Ramos (cell line): ENCODE measurements at regions not wholly inside any gene's neighbourhood (a gene's known extent, or its start where the extent isn't known, plus 50 kb on each side); places are given as distances from the start of the nearest gene placed in this dataset.

ENCODE experiments used
- in situ Hi-C: fragments of 300-500 bp; cut with MboI; formaldehyde crosslinking; loops from one replicate; pipeline ENCODE4 v1.14.3; 2022; ENCODE audit warnings: low sequenced_read_pairs; ENCODE audit not compliant: unreplicated experiment

GRCh38 chr3:43923104-43923882 lies 232.6 kb downstream of the ABHD5 start:
- in situ Hi-C loops, result no loop called here

GRCh38 chr3:43926055-43926454 lies 235.3 kb downstream of the ABHD5 start:
- in situ Hi-C loops, result no loop called here

- in situ Hi-C loops, result no loop called here
Observed at GRCh38 chr3:43932921-43933320, 242.2 kb downstream of the ABHD5 start.

- in situ Hi-C loops, result no loop called here
Observed at GRCh38 chr3:43948013-43948412, 257.3 kb downstream of the ABHD5 start.

- in situ Hi-C loops, result no loop called here
Observed at GRCh38 chr3:43949594-43949993, 258.9 kb downstream of the ABHD5 start.

GRCh38 chr3:43950775-43951174 lies 260.0 kb downstream of the ABHD5 start:
- in situ Hi-C loops, result no loop called here

GRCh38 chr3:43951813-43952212 lies 261.1 kb downstream of the ABHD5 start:
- in situ Hi-C loops, result no loop called here

- in situ Hi-C loops, result no loop called here
Observed at GRCh38 chr3:43953380-43953779, 262.6 kb downstream of the ABHD5 start.

GRCh38 chr3:43953814-43954692 lies 263.3 kb downstream of the ABHD5 start:
- in situ Hi-C loops, result no loop called here

GRCh38 chr3:43956945-43957344 lies 266.2 kb downstream of the ABHD5 start:
- in situ Hi-C loops, result no loop called here

GRCh38 chr3:43957553-43957952 lies 266.8 kb downstream of the ABHD5 start:
- in situ Hi-C loops, result no loop called here

- in situ Hi-C loops, result no loop called here
Observed at GRCh38 chr3:43958005-43958770, 267.4 kb downstream of the ABHD5 start.

- in situ Hi-C loops, result no loop called here
Observed at GRCh38 chr3:43958973-43959372, 268.2 kb downstream of the ABHD5 start.

GRCh38 chr3:43959498-43960447 lies 269.0 kb downstream of the ABHD5 start:
- in situ Hi-C loops, result no loop called here

GRCh38 chr3:43960448-43960840 lies 269.7 kb downstream of the ABHD5 start:
- in situ Hi-C loops, result no loop called here

GRCh38 chr3:43962043-43962442 lies 271.3 kb downstream of the ABHD5 start:
- in situ Hi-C loops, result no loop called here

- in situ Hi-C loops, result no loop called here
Observed at GRCh38 chr3:43963208-43963607, 272.5 kb downstream of the ABHD5 start.

GRCh38 chr3:43964640-43965039 lies 273.9 kb downstream of the ABHD5 start:
- in situ Hi-C loops, result no loop called here

- in situ Hi-C loops, result no loop called here
Observed at GRCh38 chr3:43965656-43966055, 274.9 kb downstream of the ABHD5 start.

- in situ Hi-C loops, result no loop called here
Observed at GRCh38 chr3:43966126-43966525, 275.4 kb downstream of the ABHD5 start.
